ENCODE measurements at regions not wholly inside any gene's neighbourhood (a gene's known extent, or its start where the extent isn't known, plus 50 kb on each side); places are given as distances from the start of the nearest gene placed in this dataset.
"Not testable (repeated sequence)": the region's sequence is repeated elsewhere in the genome, so short reads cannot be mapped to it uniquely, and the experiment has no call there.

GRCh38 chr1:64405833-64406232 lies 64.1 kb upstream of the CACHD1 start:
- Histone ChIP-seq H3K4me1 (no peaks in the 10 kb centered on the region), H3K4me3 (no peak overlapping the region), H3K9me3 (no peaks in the 10 kb centered on the region), H3K27ac (no peak overlapping the region), H3K4me2 (no peak overlapping the region)
- CTCF ChIA-PET = no interaction called here
- TF ChIP-seq PHF8 (IDR thresholded peaks at IDR 0.05; ENCODE audit: borderline replicate concordance, low read depth) (no peak), FOSB (CRISPR knock-in tag; IDR thresholded peaks at IDR 0.05) (no peak), NPAS2 (CRISPR knock-in tag; IDR thresholded peaks at IDR 0.05; ENCODE audit: borderline replicate concordance) (no peak), TP53 (CRISPR knock-in tag; IDR thresholded peaks at IDR 0.05) (no peak), RARB (CRISPR knock-in tag; IDR thresholded peaks at IDR 0.05) (no peak), CHD2 (IDR thresholded peaks at IDR 0.05; ENCODE audit: low read length, partially characterized antibody) (no peak)
- TF ChIP-seq, protein P1, sequence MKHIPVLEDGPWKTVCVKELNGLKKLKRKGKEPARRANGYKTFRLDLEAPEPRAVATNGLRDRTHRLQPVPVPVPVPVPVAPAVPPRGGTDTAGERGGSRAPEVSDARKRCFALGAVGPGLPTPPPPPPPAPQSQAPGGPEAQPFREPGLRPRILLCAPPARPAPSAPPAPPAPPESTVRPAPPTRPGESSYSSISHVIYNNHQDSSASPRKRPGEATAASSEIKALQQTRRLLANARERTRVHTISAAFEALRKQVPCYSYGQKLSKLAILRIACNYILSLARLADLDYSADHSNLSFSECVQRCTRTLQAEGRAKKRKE (CRISPR knock-in tag; IDR thresholded peaks at IDR 0.05; ENCODE audit: low read depth) = no peak
- TF ChIP-seq, protein P2, sequence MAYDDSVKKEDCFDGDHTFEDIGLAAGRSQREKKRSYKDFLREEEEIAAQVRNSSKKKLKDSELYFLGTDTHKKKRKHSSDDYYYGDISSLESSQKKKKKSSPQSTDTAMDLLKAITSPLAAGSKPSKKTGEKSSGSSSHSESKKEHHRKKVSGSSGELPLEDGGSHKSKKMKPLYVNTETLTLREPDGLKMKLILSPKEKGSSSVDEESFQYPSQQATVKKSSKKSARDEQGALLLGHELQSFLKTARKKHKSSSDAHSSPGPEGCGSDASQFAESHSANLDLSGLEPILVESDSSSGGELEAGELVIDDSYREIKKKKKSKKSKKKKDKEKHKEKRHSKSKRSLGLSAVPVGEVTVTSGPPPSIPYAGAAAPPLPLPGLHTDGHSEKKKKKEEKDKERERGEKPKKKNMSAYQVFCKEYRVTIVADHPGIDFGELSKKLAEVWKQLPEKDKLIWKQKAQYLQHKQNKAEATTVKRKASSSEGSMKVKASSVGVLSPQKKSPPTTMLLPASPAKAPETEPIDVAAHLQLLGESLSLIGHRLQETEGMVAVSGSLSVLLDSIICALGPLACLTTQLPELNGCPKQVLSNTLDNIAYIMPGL (CRISPR knock-in tag; IDR thresholded peaks at IDR 0.05; ENCODE audit: borderline replicate concordance) = no peak
- no peak for DNase-seq (ENCODE audit: low read depth in 1 of 2, low spot score in 1 of 2)
- POLR2A ChIA-PET = no interaction called here
- no peak for FAIRE-seq
- 10% methylated on average over 1 of the region's 1 CpG for WGBS (ENCODE audit: missing lambda C conversion rate)
- ATAC-seq = no peak

- H3K4me1 ChIP-seq = no peaks in the 10 kb centered on the region
- H3K4me3 ChIP-seq = no peak overlapping the region
- ATAC-seq (no peak), DNase-seq (ENCODE audit: low read depth in 1 of 2, low spot score in 1 of 2) (no peak), FAIRE-seq (no peak)
- POLR2A ChIA-PET = no interaction called here
- CTCF ChIA-PET = no interaction called here
- no peaks in the 10 kb centered on the region for H3K9me3 ChIP-seq
- H3K27ac ChIP-seq = no peak overlapping the region
- 10% methylated on average over 1 of the region's 1 CpG for WGBS (ENCODE audit: missing lambda C conversion rate)
- TF ChIP-seq KDM1A (IDR thresholded peaks at IDR 0.05; ENCODE audit: low read depth) (no peak), CHD2 (IDR thresholded peaks at IDR 0.05; ENCODE audit: low read length, partially characterized antibody) (no peak), SMC3 (IDR thresholded peaks at IDR 0.05) (no peak), MAX (IDR thresholded peaks at IDR 0.05) (no peak), SREBF2 (IDR thresholded peaks at IDR 0.05) (no peak), NR3C1 (IDR thresholded peaks at IDR 0.05) (no peak), HDAC2 (IDR thresholded peaks at IDR 0.05) (no peak), POLR2AphosphoS2 (conservative IDR thresholded peaks at IDR 0.05; ENCODE audit: low read length) (no peak), RFX5 (IDR thresholded peaks at IDR 0.05) (no peak), TFCP2L1 (CRISPR knock-in tag; IDR thresholded peaks at IDR 0.05) (no peak), JUNB (IDR thresholded peaks at IDR 0.05) (no peak), BHLHE40 (IDR thresholded peaks at IDR 0.05; ENCODE audit: low read depth, low read length) (no peak), PHF8 (IDR thresholded peaks at IDR 0.05; ENCODE audit: borderline replicate concordance, low read depth) (no peak), CBX2 (IDR thresholded peaks at IDR 0.05; ENCODE audit: borderline replicate concordance, low read depth) (no peak), GATA3 (IDR thresholded peaks at IDR 0.05; ENCODE audit: borderline replicate concordance) (no peak), ZFP36 (IDR thresholded peaks at IDR 0.05; ENCODE audit: borderline replicate concordance, partially characterized antibody) (no peak), POLR2A (IDR thresholded peaks at IDR 0.05; ENCODE audit: low read length) (no peak)
- TF ChIP-seq, protein P2 (CRISPR knock-in tag; IDR thresholded peaks at IDR 0.05; ENCODE audit: borderline replicate concordance) = no peak
- TF ChIP-seq, protein P3, sequence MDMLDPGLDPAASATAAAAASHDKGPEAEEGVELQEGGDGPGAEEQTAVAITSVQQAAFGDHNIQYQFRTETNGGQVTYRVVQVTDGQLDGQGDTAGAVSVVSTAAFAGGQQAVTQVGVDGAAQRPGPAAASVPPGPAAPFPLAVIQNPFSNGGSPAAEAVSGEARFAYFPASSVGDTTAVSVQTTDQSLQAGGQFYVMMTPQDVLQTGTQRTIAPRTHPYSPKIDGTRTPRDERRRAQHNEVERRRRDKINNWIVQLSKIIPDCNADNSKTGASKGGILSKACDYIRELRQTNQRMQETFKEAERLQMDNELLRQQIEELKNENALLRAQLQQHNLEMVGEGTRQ (IDR thresholded peaks at IDR 0.05) = no peak
- TF ChIP-seq, protein P4, sequence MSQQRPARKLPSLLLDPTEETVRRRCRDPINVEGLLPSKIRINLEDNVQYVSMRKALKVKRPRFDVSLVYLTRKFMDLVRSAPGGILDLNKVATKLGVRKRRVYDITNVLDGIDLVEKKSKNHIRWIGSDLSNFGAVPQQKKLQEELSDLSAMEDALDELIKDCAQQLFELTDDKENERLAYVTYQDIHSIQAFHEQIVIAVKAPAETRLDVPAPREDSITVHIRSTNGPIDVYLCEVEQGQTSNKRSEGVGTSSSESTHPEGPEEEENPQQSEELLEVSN (IDR thresholded peaks at IDR 0.05; ENCODE audit: borderline replicate concordance, low read depth) = no peak
- H3K4me2 ChIP-seq = no peak overlapping the region
Measured at GRCh38 chr1:64410217-64410616, 59.7 kb upstream of the CACHD1 start.

GRCh38 chr1:64414855-64415546 lies 54.9 kb upstream of the CACHD1 start:
- H3K4me1 ChIP-seq; H3K9me3 ChIP-seq; FAIRE-seq; DNase-seq (ENCODE audit: low read depth in 1 of 2, low spot score in 1 of 2); POLR2A ChIA-PET; ATAC-seq; H3K4me2 ChIP-seq; H3K27ac ChIP-seq; CTCF ChIA-PET; H3K4me3 ChIP-seq: not testable (repeated sequence)
- no CpG with 5 or more reads among the region's 56 CpGs for WGBS (ENCODE audit: missing lambda C conversion rate)
